Coronary artery (tissue), 2 donors: ENCODE measurements at regions not wholly inside any gene's neighbourhood (a gene's known extent, or its start where the extent isn't known, plus 50 kb on each side); places are given as distances from the start of the nearest gene placed in this dataset.

Source experiments
- DNase-seq: peaks from one replicate; pipeline ENCODE4 v3.0.0-alpha.2; 2017; ENCODE audit warnings: low spot score
- H3K27ac ChIP-seq, 2 donors: fragments of 200-600 bp; sonication (generic); one replicate each; pipeline ENCODE4 v1.5.1; 2016 to 2019
- H3K4me3 ChIP-seq: fragments of 200-600 bp; sonication (generic); 2 replicates; pipeline ENCODE4 v1.5.1; 2016; ENCODE audit warnings: mild to moderate bottlenecking, moderate library complexity
- TF ChIP-seq, protein P1 (sequence below): fragments of 200-600 bp; sonication (generic); IDR thresholded peaks from one replicate; pipeline ENCODE4 v1.5.1; 2019; ENCODE audit warnings: antibody characterized with exemption

DNA sequence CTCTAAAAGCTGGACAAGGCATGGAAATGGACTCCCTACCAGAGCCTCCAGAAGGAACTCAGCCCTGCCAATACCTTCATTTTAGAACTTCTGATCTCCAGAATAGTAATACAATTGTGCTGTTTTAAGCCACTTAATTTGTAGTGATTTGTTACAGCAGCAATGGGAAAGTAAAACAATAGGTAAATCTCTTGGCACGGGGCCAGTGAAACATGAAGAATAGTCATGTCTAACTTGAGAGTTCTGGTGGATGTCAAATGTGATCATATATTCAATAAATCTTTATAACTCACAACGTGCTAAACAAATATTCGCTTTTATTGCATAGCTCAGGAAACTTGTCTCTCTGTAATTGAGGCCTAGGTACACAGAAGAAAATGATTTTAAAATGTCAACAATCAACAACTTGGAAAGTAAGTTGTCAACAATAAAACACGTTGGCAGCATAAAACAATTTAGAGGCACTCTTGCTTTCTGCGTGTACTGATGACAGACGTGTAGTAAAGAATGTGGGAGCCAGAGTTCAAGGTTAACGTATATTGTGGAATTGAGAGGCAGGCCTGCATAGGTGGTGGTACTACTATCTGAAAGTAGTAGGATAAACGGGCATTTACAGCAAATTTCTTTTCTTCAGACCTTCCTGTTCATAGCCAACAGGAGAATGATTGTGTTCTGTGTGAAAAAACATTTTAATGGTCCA, 140.5 kb upstream of the OPRM1 start:
- TF ChIP-seq, protein P1, sequence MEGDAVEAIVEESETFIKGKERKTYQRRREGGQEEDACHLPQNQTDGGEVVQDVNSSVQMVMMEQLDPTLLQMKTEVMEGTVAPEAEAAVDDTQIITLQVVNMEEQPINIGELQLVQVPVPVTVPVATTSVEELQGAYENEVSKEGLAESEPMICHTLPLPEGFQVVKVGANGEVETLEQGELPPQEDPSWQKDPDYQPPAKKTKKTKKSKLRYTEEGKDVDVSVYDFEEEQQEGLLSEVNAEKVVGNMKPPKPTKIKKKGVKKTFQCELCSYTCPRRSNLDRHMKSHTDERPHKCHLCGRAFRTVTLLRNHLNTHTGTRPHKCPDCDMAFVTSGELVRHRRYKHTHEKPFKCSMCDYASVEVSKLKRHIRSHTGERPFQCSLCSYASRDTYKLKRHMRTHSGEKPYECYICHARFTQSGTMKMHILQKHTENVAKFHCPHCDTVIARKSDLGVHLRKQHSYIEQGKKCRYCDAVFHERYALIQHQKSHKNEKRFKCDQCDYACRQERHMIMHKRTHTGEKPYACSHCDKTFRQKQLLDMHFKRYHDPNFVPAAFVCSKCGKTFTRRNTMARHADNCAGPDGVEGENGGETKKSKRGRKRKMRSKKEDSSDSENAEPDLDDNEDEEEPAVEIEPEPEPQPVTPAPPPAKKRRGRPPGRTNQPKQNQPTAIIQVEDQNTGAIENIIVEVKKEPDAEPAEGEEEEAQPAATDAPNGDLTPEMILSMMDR = no peak
- no peak for DNase-seq
- no peak overlapping the region for H3K27ac ChIP-seq
- H3K4me3 ChIP-seq = no peak overlapping the region

DNA sequence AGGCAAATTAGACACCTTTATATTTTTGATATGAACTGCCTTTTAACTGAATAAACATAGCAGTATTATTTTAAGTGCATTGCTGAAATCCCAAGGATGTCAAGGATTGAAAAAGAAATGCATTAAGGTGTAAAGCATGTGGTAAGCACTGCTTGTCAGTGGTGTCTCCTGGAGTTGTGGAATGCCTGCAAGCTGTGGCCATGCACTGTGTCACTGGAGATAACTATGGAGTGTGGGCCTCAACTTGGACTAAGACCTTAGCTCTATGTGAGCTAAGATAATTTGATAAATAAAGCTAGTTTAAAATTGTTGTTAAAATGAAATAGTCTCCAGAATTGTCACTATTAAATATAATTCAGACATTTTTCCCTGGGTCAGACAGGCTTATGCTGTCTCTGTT, 156.6 kb upstream of the OPRM1 start:
- no peak overlapping the region for H3K4me3 ChIP-seq
- TF ChIP-seq, protein P1 = no peak
- no peak overlapping the region for H3K27ac ChIP-seq

GRCh38 chr6:153873541-153873940, 165.5 kb upstream of the OPRM1 start:
- TF ChIP-seq, protein P1 = no peak
- no peak for DNase-seq
- H3K27ac ChIP-seq = no peak overlapping the region
- H3K4me3 ChIP-seq = no peak overlapping the region

More for the DNA sequence above, 156.6 kb upstream of the OPRM1 start:
- DNase-seq = no peak

DNA sequence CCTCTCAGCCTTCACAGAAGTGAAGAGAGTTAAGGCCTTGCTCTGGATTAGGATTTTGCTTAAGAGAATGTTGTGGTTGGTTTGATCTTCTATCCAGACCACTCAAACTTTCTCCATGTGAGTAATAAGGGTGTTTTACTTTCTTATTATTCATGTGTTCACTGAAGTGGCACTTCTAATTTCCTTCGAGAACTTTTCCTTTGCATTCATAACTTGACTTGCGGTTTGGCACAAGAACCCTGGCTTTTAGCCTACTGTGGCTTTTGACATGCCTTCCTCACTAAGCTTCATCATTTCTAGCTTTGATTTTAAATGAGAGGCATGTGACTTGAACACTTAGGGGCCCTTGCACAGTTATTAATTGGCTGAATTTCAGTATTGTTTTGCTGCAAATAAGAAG, 166.1 kb upstream of the OPRM1 start:
- Histone ChIP-seq H3K27ac (no peak overlapping the region), H3K4me3 (no peak overlapping the region)
- DNase-seq = no peak
- TF ChIP-seq, protein P1 = no peak

- TF ChIP-seq, protein P1 = no peak
- DNase-seq = no peak
- no peak overlapping the region for H3K4me3 ChIP-seq
Measured at GRCh38 chr6:153862927-153863326, 176.1 kb upstream of the OPRM1 start.

DNA sequence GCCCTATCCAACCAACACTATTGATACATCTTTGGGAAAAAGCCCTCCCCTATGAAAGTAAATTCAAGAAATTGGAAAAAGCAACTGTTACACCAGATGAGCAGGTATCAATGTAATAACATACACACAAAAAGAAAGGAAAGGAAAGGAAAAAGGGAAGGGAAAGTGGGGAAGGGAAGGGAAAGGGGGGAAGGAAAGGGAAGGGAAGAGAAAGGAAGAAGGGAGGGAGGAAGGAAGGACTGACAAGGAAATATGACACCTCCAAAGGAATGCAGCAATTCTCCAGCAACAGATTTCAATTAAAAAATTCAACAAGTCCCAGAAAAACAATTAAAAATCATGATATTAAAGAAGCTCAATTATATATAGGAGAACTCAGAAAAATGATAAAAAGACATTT, 176.9 kb upstream of the OPRM1 start:
- Histone ChIP-seq H3K27ac (no peak overlapping the region), H3K4me3 (no peak overlapping the region)
- no peak for DNase-seq
- TF ChIP-seq, protein P1 = no peak

More at GRCh38 chr6:153862927-153863326, 176.1 kb upstream of the OPRM1 start:
- no peak overlapping the region for H3K27ac ChIP-seq

DNA sequence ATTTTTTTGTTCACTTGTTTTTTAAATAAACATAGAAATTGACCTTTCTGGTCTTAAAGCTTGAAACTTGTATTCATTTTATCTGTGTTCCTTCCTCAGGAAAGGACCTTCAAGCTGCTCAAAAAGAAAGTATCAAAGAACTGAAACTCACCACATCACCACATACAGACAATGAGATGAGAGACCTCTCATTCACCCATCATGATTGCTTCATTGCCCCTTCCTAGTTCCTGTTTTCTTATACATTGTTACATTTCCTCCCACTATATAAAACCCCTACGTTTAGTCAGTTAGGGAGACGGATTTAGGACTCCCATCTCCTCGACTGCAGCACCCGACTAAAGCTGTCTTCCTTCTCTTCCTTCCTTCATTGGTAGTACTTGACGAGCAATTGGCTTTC, 180.5 kb upstream of the OPRM1 start:
- H3K4me3 ChIP-seq = no peak overlapping the region
- no peak overlapping the region for H3K27ac ChIP-seq
- DNase-seq = no peak
- TF ChIP-seq, protein P1 = no peak
